ENCODE measurements at regions not wholly inside any gene's neighbourhood (a gene's known extent, or its start where the extent isn't known, plus 50 kb on each side); places are given as distances from the start of the nearest gene placed in this dataset.

GRCh38 chr2:217409949-217410680, 550.3 kb upstream of the TNP1 start:
- TF ChIP-seq USF1 (IDR thresholded peaks at IDR 0.05; ENCODE audit: borderline replicate concordance, low read depth), result no peak
- no peak for TF ChIP-seq TAF1 (IDR thresholded peaks at IDR 0.05; ENCODE audit: borderline replicate concordance, low read depth, low read length)
- TF ChIP-seq SIN3A (IDR thresholded peaks at IDR 0.05; ENCODE audit: borderline replicate concordance, low read depth, low read length), result no peak
- no peak for TF ChIP-seq TCF12 (IDR thresholded peaks at IDR 0.05)
- TF ChIP-seq MXI1 (IDR thresholded peaks at IDR 0.05; ENCODE audit: low read depth, low read length), result no peak
- TF ChIP-seq RXRA (IDR thresholded peaks at IDR 0.05; ENCODE audit: borderline replicate concordance, low read depth), result no peak
